Right kidney (tissue), 1 donor: ENCODE measurements at regions not wholly inside any gene's neighbourhood (a gene's known extent, or its start where the extent isn't known, plus 50 kb on each side); places are given as distances from the start of the nearest gene placed in this dataset.
"Not testable (repeated sequence)": the region's sequence is repeated elsewhere in the genome, so short reads cannot be mapped to it uniquely, and the experiment has no call there.

Source experiments
- DNase-seq: peaks from one replicate; pipeline ENCODE4 v3.0.0-alpha.2; 2016

- no peak for DNase-seq
Observed at GRCh38 chrX:42437211-42437610, 340.8 kb downstream of the PPP1R2C start.

GRCh38 chrX:42434458-42435166 lies 343.4 kb downstream of the PPP1R2C start:
- DNase-seq = no peak

GRCh38 chrX:42432552-42432951 lies 345.4 kb downstream of the PPP1R2C start:
- no peak for DNase-seq

- DNase-seq = no peak
Observed at GRCh38 chrX:42422961-42423360, 355.0 kb downstream of the PPP1R2C start.

GRCh38 chrX:42420426-42420825 lies 357.5 kb downstream of the PPP1R2C start:
- no peak for DNase-seq

GRCh38 chrX:42415636-42416035 lies 362.3 kb downstream of the PPP1R2C start:
- no peak for DNase-seq

GRCh38 chrX:42414057-42414456 lies 363.9 kb downstream of the PPP1R2C start:
- DNase-seq = no peak

GRCh38 chrX:42399632-42400024 lies 378.3 kb downstream of the PPP1R2C start:
- DNase-seq = no peak

- no peak for DNase-seq
Observed at GRCh38 chrX:42398967-42399631, 378.9 kb downstream of the PPP1R2C start.

GRCh38 chrX:42396136-42396535 lies 381.8 kb downstream of the PPP1R2C start:
- no peak for DNase-seq

GRCh38 chrX:42392846-42393245 lies 385.1 kb downstream of the PPP1R2C start:
- no peak for DNase-seq

GRCh38 chrX:42386681-42387080 lies 391.3 kb downstream of the PPP1R2C start:
- no peak for DNase-seq

GRCh38 chrX:42385730-42386129 lies 392.2 kb downstream of the PPP1R2C start:
- DNase-seq = no peak

GRCh38 chrX:42384956-42385355 lies 393.0 kb downstream of the PPP1R2C start:
- no peak for DNase-seq

- DNase-seq = no peak
Observed at GRCh38 chrX:42378857-42379256, 399.1 kb downstream of the PPP1R2C start.

GRCh38 chrX:42375086-42375485 lies 402.9 kb downstream of the PPP1R2C start:
- no peak for DNase-seq

GRCh38 chrX:42366181-42366580 lies 411.8 kb downstream of the PPP1R2C start:
- no peak for DNase-seq

- DNase-seq = no peak
Observed at GRCh38 chrX:42362219-42362618, 415.7 kb downstream of the PPP1R2C start.

- DNase-seq = not testable (repeated sequence)
Observed at GRCh38 chrX:42342981-42343380, 419.6 kb upstream of the CASK start.
